OCI-LY7 (cell line): ENCODE measurements at regions not wholly inside any gene's neighbourhood (a gene's known extent, or its start where the extent isn't known, plus 50 kb on each side); places are given as distances from the start of the nearest gene placed in this dataset.

Experiments used
- EZH2phosphoT487 ChIP-seq: fragments of 200-600 bp; sonication (generic); IDR thresholded peaks from 2 replicates; pipeline ENCODE4 v1.6.1; 2018; ENCODE audit warnings: low read depth, borderline replicate concordance, mild to moderate bottlenecking, mixed run types, antibody characterized with exemption, low read length, moderate library complexity, mixed read lengths
- TF ChIP-seq, protein P1 (sequence below): fragments of 200-600 bp; sonication (generic); conservative IDR thresholded peaks from 2 replicates; pipeline ENCODE4 v1.5.1; 2014; ENCODE audit warnings: mild to moderate bottlenecking, antibody characterized with exemption, low read length, moderate library complexity, mixed read lengths

DNA sequence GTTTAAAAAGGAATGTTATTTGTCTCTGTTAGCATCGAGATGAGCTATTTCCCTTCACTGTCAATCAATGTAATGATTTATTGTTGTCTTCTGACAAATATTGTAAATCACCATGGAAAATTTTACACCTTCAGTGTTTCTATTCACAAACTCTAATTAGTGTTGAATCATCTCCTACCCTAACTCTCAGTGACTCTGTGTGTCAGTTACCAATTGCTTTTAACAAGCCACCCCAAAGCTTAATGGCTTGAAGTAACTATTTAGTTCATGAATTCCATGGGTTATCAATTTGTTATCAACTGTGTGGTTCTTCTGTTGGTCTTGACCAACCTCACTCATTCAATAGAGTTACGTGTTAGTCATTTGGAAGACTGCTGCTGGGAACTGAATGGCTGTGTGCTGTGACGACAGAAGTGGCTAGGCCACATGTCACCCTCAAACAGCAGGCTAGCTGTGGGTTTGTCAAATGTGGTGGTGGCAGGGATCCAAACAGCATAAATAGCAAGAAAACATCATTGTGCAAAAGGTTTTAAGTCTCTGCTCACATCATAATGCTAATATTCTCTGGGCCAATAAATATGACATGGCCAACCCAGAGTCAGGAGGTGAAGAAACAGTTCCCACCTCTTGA is 910.8 kb upstream of the CDH2 start:
- TF ChIP-seq, protein P1, sequence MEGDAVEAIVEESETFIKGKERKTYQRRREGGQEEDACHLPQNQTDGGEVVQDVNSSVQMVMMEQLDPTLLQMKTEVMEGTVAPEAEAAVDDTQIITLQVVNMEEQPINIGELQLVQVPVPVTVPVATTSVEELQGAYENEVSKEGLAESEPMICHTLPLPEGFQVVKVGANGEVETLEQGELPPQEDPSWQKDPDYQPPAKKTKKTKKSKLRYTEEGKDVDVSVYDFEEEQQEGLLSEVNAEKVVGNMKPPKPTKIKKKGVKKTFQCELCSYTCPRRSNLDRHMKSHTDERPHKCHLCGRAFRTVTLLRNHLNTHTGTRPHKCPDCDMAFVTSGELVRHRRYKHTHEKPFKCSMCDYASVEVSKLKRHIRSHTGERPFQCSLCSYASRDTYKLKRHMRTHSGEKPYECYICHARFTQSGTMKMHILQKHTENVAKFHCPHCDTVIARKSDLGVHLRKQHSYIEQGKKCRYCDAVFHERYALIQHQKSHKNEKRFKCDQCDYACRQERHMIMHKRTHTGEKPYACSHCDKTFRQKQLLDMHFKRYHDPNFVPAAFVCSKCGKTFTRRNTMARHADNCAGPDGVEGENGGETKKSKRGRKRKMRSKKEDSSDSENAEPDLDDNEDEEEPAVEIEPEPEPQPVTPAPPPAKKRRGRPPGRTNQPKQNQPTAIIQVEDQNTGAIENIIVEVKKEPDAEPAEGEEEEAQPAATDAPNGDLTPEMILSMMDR, result no peak
- TF ChIP-seq EZH2phosphoT487, result no peak
